ENCODE measurements at regions not wholly inside any gene's neighbourhood (a gene's known extent, or its start where the extent isn't known, plus 50 kb on each side); places are given as distances from the start of the nearest gene placed in this dataset.

DNA sequence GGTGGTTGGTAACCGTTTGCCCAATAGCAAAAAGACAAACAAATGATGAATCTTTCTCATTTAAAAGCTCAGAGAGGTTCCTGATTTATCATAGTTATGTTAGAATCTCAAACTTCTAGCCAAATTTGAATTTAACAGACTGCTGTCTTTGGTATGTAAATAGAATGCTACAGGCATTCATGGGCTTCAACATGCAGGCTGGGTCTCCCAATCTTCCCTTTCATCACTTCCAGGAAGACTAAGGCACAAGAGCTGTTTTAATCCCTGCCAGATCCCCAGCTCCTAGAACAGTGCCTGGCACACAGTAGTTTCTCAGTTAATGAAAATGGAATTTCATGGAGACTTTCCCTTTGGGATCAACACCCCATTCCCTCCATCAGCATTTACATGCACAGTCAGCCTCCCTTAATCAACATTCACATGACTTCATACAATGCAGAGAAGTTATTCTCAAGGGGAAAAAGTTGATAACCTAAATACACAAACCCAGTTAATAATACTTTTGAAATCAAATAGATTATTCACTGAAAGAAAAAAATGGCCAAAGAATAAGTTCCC, 107.6 kb upstream of the C1QTNF7 start:
- TF ChIP-seq, protein P1, sequence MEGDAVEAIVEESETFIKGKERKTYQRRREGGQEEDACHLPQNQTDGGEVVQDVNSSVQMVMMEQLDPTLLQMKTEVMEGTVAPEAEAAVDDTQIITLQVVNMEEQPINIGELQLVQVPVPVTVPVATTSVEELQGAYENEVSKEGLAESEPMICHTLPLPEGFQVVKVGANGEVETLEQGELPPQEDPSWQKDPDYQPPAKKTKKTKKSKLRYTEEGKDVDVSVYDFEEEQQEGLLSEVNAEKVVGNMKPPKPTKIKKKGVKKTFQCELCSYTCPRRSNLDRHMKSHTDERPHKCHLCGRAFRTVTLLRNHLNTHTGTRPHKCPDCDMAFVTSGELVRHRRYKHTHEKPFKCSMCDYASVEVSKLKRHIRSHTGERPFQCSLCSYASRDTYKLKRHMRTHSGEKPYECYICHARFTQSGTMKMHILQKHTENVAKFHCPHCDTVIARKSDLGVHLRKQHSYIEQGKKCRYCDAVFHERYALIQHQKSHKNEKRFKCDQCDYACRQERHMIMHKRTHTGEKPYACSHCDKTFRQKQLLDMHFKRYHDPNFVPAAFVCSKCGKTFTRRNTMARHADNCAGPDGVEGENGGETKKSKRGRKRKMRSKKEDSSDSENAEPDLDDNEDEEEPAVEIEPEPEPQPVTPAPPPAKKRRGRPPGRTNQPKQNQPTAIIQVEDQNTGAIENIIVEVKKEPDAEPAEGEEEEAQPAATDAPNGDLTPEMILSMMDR (IDR thresholded peaks at IDR 0.05): no peak
- no peak for DNase-seq (ENCODE audit: low spot score)
- no peak for ATAC-seq (ENCODE audit: low FRiP score)

DNA sequence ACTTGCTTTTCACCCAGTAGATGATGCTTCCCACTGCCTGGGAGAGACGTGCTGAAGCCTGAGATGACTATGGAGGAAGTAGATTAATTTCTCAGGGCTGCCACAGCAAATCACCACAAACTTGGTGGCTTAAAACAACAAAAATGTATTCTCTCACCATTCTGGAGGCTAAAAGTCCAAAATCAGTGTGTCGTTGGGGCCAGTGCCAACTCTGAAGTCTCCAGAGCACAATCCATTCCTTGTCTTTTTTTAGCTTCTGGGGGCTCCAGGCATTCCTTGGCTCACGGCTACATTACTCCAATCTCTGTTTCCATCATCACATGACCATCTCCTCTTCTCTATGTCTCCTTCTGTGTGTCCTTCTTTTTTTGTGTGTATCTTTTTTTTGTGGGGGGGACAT, 105.8 kb upstream of the C1QTNF7 start:
- TF ChIP-seq, protein P1 (IDR thresholded peaks at IDR 0.05): no peak
- ATAC-seq (ENCODE audit: low FRiP score): no peak
- DNase-seq (ENCODE audit: low spot score): no peak

DNA sequence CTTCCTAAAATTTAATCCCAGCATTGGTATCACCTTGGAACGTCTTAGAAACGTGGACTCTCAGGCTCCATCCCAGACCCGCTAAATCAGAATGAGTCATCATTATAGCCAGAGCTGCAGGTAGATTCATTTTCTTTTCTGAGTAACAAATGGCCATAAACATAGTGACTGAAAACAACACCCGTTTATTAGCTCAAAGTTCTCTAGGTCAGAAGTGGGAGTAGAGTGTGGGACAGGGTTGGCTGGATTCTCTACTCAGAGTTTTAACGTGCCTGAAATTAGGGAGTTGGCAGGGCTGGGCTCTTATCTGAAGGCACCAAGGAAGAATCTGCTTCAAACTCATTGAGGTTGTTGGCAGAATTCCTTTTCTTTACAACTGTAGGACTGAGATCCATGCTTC, 101.8 kb upstream of the C1QTNF7 start:
- ATAC-seq (ENCODE audit: low FRiP score): no peak
- TF ChIP-seq, protein P1 (IDR thresholded peaks at IDR 0.05): no peak
- DNase-seq (ENCODE audit: low spot score): no peak

DNA sequence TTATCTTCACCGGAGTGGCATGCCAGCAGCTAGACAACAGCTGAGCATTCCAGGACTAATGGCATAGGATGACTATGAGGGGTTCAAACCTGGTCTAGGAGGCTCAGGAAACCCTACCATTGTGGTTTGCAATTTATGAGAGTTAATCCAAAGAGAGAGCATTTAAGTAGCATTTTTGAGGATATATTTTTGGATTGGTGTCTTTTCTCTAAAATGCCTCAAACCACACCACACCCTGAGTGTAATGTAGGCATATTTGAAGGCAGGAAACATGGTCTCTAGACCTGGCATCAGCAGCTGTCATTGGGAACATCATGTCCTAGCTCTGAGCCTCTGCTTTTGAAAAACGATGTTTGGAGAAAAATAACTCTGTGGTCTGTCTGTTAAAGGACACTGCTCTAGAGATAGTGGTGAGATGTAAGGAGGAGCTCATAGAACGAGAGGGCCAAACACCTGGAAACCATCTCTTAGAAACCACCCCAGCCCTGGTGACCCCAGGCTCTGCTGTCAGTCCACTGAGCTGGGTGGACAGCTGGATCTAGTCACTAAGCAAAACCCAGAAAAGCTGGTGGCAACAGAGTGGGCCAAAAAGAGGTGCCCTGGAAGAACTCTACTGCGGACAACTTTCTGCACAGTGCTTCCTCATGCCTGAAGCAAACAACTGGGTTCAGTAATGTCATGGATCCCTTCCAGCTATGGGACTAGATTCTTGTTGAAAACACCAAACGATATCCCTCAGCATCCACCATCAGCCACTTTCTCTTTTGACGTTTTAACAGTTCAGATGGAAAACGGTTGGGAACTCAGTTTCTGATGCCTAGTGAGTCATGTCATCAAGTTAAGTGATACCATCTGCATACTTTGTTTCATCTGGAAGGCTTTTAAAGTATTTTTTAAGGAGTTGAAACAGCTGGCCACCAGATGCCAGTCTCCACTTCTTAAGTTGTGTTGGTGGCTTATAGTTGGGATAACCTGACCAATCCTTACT, 100.2 kb upstream of the C1QTNF7 start:
- TF ChIP-seq, protein P1 (IDR thresholded peaks at IDR 0.05): no peak
- ATAC-seq (ENCODE audit: low FRiP score) (no peak), DNase-seq (ENCODE audit: low spot score) (no peak)

GRCh38 chr4:15331930-15332329, 95.9 kb upstream of the C1QTNF7 start:
- no peak for ATAC-seq (ENCODE audit: low FRiP score)
- TF ChIP-seq, protein P1 (IDR thresholded peaks at IDR 0.05): no peak
- DNase-seq (ENCODE audit: low spot score): no peak

DNA sequence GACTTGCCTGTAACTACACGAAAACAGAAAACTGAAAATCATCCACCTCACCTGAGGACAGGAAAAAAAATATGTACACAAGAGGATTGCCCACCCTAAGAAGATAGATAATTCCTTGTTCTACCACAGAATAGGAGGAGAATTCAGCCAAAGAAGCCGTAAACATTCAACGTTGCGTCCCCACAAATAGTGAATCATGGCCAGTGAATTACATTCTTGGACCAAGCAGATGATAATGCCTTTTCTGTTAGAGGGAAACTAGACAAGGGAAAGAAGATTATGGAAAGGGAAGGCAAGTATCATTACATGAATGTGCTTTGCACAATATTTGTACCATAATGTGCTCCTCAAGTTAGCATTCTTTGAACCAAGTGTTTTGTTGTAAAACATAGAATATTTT, 95.5 kb upstream of the C1QTNF7 start:
- DNase-seq (ENCODE audit: low spot score) (no peak), ATAC-seq (ENCODE audit: low FRiP score) (no peak)
- TF ChIP-seq, protein P1 (IDR thresholded peaks at IDR 0.05): no peak
